ENCODE measurements at regions not wholly inside any gene's neighbourhood (a gene's known extent, or its start where the extent isn't known, plus 50 kb on each side); places are given as distances from the start of the nearest gene placed in this dataset.

GRCh38 chr14:51507511-51507905 is 144.2 kb upstream of the FRMD6 start:
- DNase-seq (ENCODE audit: low spot score in 2 of 2): no peak
- Histone ChIP-seq H3K9me3 (no peaks in the 10 kb centered on the region), H3K4me1 (peaks cover 0 to 8% of the 10 kb centered on the region in 2 donors), H3K36me3 (no peaks in the 10 kb centered on the region), H3K4me3 (no peak overlapping the region), H3K27me3 (no peaks in the 10 kb centered on the region), H3K27ac (peak overlapping the region; percentile 56 to 71)
- intact Hi-C loops (cut with DNase I): no loop called here
- TF ChIP-seq, protein P1, sequence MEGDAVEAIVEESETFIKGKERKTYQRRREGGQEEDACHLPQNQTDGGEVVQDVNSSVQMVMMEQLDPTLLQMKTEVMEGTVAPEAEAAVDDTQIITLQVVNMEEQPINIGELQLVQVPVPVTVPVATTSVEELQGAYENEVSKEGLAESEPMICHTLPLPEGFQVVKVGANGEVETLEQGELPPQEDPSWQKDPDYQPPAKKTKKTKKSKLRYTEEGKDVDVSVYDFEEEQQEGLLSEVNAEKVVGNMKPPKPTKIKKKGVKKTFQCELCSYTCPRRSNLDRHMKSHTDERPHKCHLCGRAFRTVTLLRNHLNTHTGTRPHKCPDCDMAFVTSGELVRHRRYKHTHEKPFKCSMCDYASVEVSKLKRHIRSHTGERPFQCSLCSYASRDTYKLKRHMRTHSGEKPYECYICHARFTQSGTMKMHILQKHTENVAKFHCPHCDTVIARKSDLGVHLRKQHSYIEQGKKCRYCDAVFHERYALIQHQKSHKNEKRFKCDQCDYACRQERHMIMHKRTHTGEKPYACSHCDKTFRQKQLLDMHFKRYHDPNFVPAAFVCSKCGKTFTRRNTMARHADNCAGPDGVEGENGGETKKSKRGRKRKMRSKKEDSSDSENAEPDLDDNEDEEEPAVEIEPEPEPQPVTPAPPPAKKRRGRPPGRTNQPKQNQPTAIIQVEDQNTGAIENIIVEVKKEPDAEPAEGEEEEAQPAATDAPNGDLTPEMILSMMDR (IDR thresholded peaks at IDR 0.05): no peak

GRCh38 chr14:51507906-51508511 is 143.7 kb upstream of the FRMD6 start:
- Histone ChIP-seq H3K9me3 (no peaks in the 10 kb centered on the region), H3K27ac (peak overlapping the region; percentile 56 to 71), H3K27me3 (no peaks in the 10 kb centered on the region), H3K36me3 (no peaks in the 10 kb centered on the region), H3K4me3 (no peak overlapping the region), H3K4me1 (peaks cover 0 to 8% of the 10 kb centered on the region in 2 donors)
- peak in 1 of 2 donors; percentile 75 for DNase-seq (ENCODE audit: low spot score in 2 of 2)
- intact Hi-C loops (cut with DNase I): no loop called here
- TF ChIP-seq, protein P1 (IDR thresholded peaks at IDR 0.05): no peak

GRCh38 chr14:51511265-51511664 is 140.4 kb upstream of the FRMD6 start:
- no peak overlapping the region for H3K4me3 ChIP-seq
- peaks cover 0 to 8% of the 10 kb centered on the region in 2 donors for H3K4me1 ChIP-seq
- DNase-seq (ENCODE audit: low spot score in 2 of 2): no peak
- intact Hi-C loops (cut with DNase I): no loop called here
- TF ChIP-seq, protein P1 (IDR thresholded peaks at IDR 0.05): no peak
- no peaks in the 10 kb centered on the region for H3K27me3 ChIP-seq
- H3K9me3 ChIP-seq: no peaks in the 10 kb centered on the region
- no peak overlapping the region for H3K27ac ChIP-seq
- no peaks in the 10 kb centered on the region for H3K36me3 ChIP-seq

GRCh38 chr14:51512316-51512715 is 139.4 kb upstream of the FRMD6 start:
- DNase-seq (ENCODE audit: low spot score in 2 of 2): no peak
- Histone ChIP-seq H3K36me3 (no peaks in the 10 kb centered on the region), H3K4me1 (peaks cover 0 to 8% of the 10 kb centered on the region in 2 donors), H3K27ac (no peak overlapping the region), H3K9me3 (no peaks in the 10 kb centered on the region), H3K4me3 (no peak overlapping the region), H3K27me3 (no peaks in the 10 kb centered on the region)
- TF ChIP-seq, protein P1 (IDR thresholded peaks at IDR 0.05): no peak
- intact Hi-C loops (cut with DNase I): no loop called here

- H3K4me3 ChIP-seq: no peak overlapping the region
- DNase-seq (ENCODE audit: low spot score in 2 of 2): no peak
- H3K36me3 ChIP-seq: no peaks in the 10 kb centered on the region
- no peaks in the 10 kb centered on the region for H3K9me3 ChIP-seq
- TF ChIP-seq, protein P1 (IDR thresholded peaks at IDR 0.05): no peak
- H3K27me3 ChIP-seq: no peaks in the 10 kb centered on the region
- no peak overlapping the region for H3K27ac ChIP-seq
- H3K4me1 ChIP-seq: no peaks in the 10 kb centered on the region
- intact Hi-C loops (cut with DNase I): no loop called here
Observed at GRCh38 chr14:51513281-51513680, 138.4 kb upstream of the FRMD6 start.

DNA sequence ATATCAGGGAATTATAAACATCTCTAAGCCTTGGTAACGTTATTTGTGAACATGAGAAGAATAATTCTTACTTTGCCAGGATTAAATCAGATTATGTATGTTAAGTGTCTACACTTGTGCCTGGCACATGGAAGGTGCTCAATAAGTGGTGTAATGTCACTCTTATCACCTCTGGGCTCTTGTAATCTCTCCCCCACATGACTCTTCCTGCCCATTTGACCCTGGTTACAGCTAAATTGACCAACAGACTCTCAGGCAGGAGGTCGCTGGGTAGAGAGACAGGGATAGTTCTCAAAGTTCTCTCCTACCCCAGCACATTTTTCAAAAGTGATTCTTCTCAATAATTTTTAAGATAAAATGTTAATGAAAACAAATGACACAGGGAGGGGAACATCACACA is 137.8 kb upstream of the FRMD6 start:
- Histone ChIP-seq H3K4me1 (no peaks in the 10 kb centered on the region), H3K4me3 (no peak overlapping the region), H3K9me3 (no peaks in the 10 kb centered on the region), H3K36me3 (no peaks in the 10 kb centered on the region), H3K27me3 (no peaks in the 10 kb centered on the region), H3K27ac (no peak overlapping the region)
- intact Hi-C loops (cut with DNase I): no loop called here
- DNase-seq (ENCODE audit: low spot score in 2 of 2): no peak
- TF ChIP-seq, protein P1 (IDR thresholded peaks at IDR 0.05): no peak

All from ascending aorta (tissue), 2 donors.